Testis (tissue), 2 donors: ENCODE measurements at regions not wholly inside any gene's neighbourhood (a gene's known extent, or its start where the extent isn't known, plus 50 kb on each side); places are given as distances from the start of the nearest gene placed in this dataset.

ENCODE experiments used
- DNase-seq: peaks from one replicate; pipeline ENCODE4 v3.0.0-alpha.2; 2019
- H3K27ac ChIP-seq, 2 donors: fragments of 200-600 bp; sonication (generic); one replicate each; pipeline ENCODE4 v1.5.1; 2019
- H3K27me3 ChIP-seq: fragments of 200-600 bp; sonication (generic); one replicate; pipeline ENCODE4 v1.5.1; 2019
- H3K36me3 ChIP-seq: fragments of 200-600 bp; sonication (generic); one replicate; pipeline ENCODE4 v1.5.1; 2017; ENCODE audit warnings: low read depth; ENCODE audit errors: missing control alignments
- H3K4me1 ChIP-seq: fragments of 200-600 bp; sonication (generic); one replicate; pipeline ENCODE4 v1.5.1; 2019
- H3K4me3 ChIP-seq, 2 donors: fragments of 200-600 bp; sonication (generic); one replicate each; pipeline ENCODE4 v1.5.1; 2017 to 2019
- H3K9me3 ChIP-seq: fragments of 200-600 bp; sonication (generic); one replicate; pipeline ENCODE4 v1.5.1; 2017
- POLR2A ChIP-seq: fragments of 450-650 bp; IDR thresholded peaks from one replicate; pipeline ENCODE4 v1.6.1; 2017; ENCODE audit warnings: antibody characterized with exemption, mild to moderate bottlenecking, moderate library complexity
- WGBS, 2 donors: methylation state at CpG; one replicate each; pipeline ENCODE4 v1.1.5; 2018; 5-methylcytosine and 5-hydroxymethylcytosine counted together
- intact Hi-C: fragments of 100-400 bp; cut with DNase I; formaldehyde crosslinking; loops from one replicate; pipeline ENCODE4 v1.15.1; 2023; ENCODE audit warnings: low total_unique reads
- TF ChIP-seq, protein P1 (sequence below), 3 experiments: fragments of 450-650 bp in 2 of 3; fragments of 200-600 bp in 1 of 3; sonication (generic) in 1 of 3; IDR thresholded peaks; one replicate each; pipeline ENCODE4 v1.5.1; 2016 to 2019; ENCODE audit warnings: antibody characterized with exemption in 3 of 3, mild to moderate bottlenecking in 2 of 3, moderate library complexity in 1 of 3

DNA sequence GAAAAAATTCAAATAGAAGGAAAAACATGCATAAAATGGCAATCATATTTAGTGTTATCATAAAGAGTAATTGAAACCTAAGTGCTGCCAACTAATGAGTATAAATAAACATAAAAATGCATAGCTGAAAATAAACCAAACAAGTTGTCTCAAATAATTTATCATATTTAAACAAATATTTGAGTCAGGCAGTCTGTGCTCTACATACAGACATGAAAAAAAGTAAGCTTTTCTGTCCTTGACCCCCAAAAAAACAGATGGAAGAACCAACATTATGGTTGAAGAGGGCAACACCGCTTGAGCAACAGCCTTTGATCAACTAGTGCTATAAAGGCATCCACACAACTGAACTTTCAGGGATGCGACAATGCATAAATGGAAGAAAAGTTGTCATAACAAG lies 735.1 kb upstream of the MIR17HG start:
- Histone ChIP-seq H3K4me3 (no peak overlapping the region), H3K27ac (no peak overlapping the region), H3K36me3 (no peaks in the 10 kb centered on the region), H3K9me3 (no peaks in the 10 kb centered on the region), H3K4me1 (no peaks in the 10 kb centered on the region), H3K27me3 (no peaks in the 10 kb centered on the region)
- no peak for TF ChIP-seq POLR2A
- TF ChIP-seq, protein P1, sequence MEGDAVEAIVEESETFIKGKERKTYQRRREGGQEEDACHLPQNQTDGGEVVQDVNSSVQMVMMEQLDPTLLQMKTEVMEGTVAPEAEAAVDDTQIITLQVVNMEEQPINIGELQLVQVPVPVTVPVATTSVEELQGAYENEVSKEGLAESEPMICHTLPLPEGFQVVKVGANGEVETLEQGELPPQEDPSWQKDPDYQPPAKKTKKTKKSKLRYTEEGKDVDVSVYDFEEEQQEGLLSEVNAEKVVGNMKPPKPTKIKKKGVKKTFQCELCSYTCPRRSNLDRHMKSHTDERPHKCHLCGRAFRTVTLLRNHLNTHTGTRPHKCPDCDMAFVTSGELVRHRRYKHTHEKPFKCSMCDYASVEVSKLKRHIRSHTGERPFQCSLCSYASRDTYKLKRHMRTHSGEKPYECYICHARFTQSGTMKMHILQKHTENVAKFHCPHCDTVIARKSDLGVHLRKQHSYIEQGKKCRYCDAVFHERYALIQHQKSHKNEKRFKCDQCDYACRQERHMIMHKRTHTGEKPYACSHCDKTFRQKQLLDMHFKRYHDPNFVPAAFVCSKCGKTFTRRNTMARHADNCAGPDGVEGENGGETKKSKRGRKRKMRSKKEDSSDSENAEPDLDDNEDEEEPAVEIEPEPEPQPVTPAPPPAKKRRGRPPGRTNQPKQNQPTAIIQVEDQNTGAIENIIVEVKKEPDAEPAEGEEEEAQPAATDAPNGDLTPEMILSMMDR (IDR thresholded peaks at IDR 0.05), result no peak
- DNase-seq, result no peak
- WGBS, 2 donors, result 78 to 90% methylated on average over 2 of the region's 2 CpGs
- intact Hi-C loops, result no loop called here

DNA sequence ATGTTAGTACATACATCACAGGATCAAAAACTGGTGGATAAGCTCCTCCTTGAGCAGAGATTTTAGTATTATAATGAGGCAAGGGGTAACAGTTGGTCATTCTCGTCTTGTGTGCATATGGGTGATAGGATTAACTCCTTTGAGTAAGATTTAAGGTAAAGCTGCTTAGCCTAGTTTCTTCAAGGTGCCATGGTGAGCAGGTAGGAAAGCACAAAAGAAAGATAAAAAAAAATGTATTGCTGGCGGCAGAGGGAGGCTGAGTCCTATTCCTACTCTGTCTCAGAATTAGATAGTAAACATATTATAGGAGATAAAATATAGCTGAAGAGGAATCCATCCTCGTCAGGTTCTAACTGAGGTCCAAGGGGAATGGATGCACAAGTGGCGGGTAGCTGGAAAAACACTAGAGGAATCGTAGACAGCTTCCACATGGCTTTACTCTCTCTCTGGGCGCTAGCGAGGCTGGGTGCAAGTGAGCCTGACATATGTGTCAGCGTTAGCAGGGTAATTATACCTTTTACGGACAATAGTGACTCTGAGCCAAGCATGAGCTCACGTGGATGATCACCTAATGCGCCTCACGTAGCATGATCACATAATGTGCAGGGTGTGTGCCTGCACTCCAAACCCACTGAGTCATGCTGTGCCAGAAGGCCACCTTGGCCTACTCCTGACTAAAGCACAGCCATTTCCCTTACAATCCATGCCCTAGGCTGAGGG lies 734.3 kb upstream of the MIR17HG start:
- no peak for DNase-seq
- H3K36me3 ChIP-seq, result no peaks in the 10 kb centered on the region
- TF ChIP-seq, protein P1 (IDR thresholded peaks at IDR 0.05), result no peak
- TF ChIP-seq POLR2A, result no peak
- no peaks in the 10 kb centered on the region for H3K9me3 ChIP-seq
- 94 to 96% methylated on average over 12 of the region's 12 CpGs for WGBS, 2 donors
- H3K4me1 ChIP-seq, result no peaks in the 10 kb centered on the region
- no peak overlapping the region for H3K4me3 ChIP-seq
- no peaks in the 10 kb centered on the region for H3K27me3 ChIP-seq
- intact Hi-C loops, result no loop called here
- no peak overlapping the region for H3K27ac ChIP-seq

DNA sequence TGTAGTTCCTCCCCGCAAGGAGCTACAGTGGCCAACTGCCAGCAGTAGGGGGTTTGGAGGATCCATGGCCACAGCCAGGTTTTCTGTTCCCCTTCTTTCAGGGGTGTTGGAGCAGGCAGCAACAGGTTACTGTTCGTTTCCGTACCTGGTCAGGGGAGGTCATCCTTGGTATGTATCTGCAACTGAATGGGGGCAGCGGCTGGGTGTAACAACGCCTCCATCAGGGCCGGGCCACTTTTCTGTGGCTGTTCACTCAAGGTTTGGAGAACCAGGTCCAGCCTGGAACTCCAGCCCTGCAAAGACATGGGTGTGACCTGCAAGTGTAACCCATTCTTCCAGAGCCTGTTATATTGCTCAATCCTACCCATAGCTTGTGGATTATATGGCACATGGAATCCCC lies 732.3 kb upstream of the MIR17HG start:
- Histone ChIP-seq H3K9me3 (no peaks in the 10 kb centered on the region), H3K4me1 (no peaks in the 10 kb centered on the region), H3K27me3 (no peaks in the 10 kb centered on the region), H3K36me3 (no peaks in the 10 kb centered on the region), H3K4me3 (no peak overlapping the region), H3K27ac (no peak overlapping the region)
- 98% methylated on average over 6 of the region's 6 CpGs; no CpG with 5 or more reads in 1 of the 2 donors for WGBS, 2 donors
- no peak for DNase-seq
- no peak for TF ChIP-seq POLR2A
- TF ChIP-seq, protein P1 (IDR thresholded peaks at IDR 0.05), result no peak
- intact Hi-C loops, result no loop called here

DNA sequence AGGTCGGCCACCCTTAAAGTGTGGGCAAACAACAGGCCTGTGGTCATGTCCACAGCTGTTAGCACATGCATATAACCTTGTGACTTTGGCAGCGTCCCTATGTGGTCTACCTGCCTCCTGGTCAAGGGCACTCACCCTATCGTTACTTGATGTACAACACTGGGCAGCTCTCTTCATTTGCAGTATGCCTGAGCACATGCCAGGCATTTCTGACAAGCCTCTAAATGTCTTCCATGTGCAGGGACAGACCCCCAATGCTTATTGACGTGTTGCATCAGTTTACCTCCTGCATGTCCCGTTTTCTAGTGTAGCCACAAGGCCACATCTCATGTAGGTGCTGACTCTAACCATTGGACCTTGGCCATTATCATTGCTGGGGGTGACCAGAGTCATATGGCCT lies 731.7 kb upstream of the MIR17HG start:
- intact Hi-C loops, result no loop called here

More for the DNA sequence above, 731.7 kb upstream of the MIR17HG start:
- Histone ChIP-seq H3K36me3 (no peaks in the 10 kb centered on the region), H3K9me3 (no peaks in the 10 kb centered on the region), H3K4me1 (no peaks in the 10 kb centered on the region), H3K4me3 (no peak overlapping the region), H3K27me3 (no peaks in the 10 kb centered on the region), H3K27ac (no peak overlapping the region)
- WGBS, 2 donors, result 92 to 95% methylated on average over 3 to 5 of the region's 5 CpGs
- DNase-seq, result no peak
- TF ChIP-seq, protein P1 (IDR thresholded peaks at IDR 0.05), result no peak
- no peak for TF ChIP-seq POLR2A
